ENCODE measurements at regions not wholly inside any gene's neighbourhood (a gene's known extent, or its start where the extent isn't known, plus 50 kb on each side); places are given as distances from the start of the nearest gene placed in this dataset.

DNA sequence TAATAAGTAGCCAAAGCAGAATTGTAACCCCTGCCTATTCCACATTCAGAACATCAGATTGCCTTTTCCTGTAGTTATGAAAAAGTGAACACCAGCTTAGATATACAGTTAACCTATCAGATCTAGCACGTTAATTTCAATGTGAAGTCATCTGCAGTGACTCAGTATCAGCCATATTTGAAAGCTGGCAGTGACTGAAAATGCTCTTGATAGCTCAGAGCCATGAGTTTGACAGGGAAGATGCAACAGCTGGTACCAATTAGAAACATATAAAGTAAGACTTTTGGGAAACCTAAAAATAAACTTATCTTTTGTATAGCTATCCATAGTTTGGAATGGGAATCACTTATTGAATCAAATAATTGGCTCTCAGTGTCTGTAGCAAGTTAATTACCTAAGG is 284.1 kb upstream of the NPSR1 start:
- DNase-seq (ENCODE audit: low read depth): no peak
- no peak overlapping the region for H3K4me3 ChIP-seq (ENCODE audit: low read length)
- TF ChIP-seq, protein P1, sequence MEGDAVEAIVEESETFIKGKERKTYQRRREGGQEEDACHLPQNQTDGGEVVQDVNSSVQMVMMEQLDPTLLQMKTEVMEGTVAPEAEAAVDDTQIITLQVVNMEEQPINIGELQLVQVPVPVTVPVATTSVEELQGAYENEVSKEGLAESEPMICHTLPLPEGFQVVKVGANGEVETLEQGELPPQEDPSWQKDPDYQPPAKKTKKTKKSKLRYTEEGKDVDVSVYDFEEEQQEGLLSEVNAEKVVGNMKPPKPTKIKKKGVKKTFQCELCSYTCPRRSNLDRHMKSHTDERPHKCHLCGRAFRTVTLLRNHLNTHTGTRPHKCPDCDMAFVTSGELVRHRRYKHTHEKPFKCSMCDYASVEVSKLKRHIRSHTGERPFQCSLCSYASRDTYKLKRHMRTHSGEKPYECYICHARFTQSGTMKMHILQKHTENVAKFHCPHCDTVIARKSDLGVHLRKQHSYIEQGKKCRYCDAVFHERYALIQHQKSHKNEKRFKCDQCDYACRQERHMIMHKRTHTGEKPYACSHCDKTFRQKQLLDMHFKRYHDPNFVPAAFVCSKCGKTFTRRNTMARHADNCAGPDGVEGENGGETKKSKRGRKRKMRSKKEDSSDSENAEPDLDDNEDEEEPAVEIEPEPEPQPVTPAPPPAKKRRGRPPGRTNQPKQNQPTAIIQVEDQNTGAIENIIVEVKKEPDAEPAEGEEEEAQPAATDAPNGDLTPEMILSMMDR (conservative IDR thresholded peaks at IDR 0.05; ENCODE audit: low read depth, low read length): no peak

DNA sequence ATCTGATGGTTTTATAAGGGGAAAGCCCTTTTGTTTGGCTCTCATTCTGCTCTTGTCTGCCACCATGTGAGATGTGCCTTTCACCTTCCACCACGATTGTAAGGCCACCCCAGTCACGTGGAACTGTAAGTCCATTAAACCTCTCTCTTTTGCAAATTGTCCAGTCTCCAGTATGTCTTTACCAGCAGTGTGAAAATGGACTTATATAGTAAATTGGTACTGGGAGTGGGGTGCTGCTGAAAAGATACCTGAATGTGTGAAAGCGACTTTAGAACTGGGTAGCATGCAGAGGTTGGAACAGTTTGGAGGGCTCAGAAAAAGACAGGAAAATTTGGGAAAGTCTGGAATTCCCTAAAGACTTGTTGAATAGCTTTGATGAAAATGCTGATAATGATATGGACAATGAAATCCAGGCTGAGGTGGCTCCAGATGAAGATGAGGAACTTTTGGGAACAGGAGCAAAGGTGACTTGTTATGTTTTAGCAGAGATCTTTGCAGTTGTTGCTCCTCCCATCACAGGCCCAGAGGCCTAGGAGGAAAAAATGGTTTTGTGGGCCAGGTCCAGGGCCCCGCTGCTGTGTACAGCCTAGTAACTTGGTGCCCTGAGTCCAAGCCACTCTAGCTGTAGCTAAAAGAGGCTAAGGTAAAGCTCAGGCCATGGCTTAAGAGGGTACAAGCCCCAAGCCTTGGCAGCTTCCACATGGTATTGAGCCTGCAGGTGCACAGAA is 275.7 kb upstream of the NPSR1 start:
- H3K4me3 ChIP-seq (ENCODE audit: low read length): no peak overlapping the region
- TF ChIP-seq, protein P1 (conservative IDR thresholded peaks at IDR 0.05; ENCODE audit: low read depth, low read length): no peak
- no peak for DNase-seq (ENCODE audit: low read depth)

DNA sequence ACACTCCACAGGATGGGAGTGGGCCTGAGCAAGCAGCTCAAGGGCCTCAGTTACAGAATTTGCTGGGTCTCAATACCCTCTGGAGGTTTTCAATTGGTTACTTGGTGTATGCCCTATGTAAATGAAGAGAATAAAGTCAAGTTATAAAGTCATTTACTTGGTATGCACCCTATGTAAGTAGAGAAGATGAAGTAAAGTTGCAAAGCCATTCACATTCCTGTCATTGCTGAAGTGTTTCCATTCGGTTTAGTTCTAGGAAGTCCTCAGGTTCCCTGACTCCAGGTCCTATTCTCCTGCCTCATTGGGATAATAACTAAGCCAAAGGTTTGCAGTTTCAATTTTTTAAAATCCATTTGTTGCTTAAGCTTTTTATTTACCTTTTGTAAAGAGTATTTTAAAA is 272.6 kb upstream of the NPSR1 start:
- no peak overlapping the region for H3K4me3 ChIP-seq (ENCODE audit: low read length)
- TF ChIP-seq, protein P1 (conservative IDR thresholded peaks at IDR 0.05; ENCODE audit: low read depth, low read length): no peak
- DNase-seq (ENCODE audit: low read depth): no peak

DNA sequence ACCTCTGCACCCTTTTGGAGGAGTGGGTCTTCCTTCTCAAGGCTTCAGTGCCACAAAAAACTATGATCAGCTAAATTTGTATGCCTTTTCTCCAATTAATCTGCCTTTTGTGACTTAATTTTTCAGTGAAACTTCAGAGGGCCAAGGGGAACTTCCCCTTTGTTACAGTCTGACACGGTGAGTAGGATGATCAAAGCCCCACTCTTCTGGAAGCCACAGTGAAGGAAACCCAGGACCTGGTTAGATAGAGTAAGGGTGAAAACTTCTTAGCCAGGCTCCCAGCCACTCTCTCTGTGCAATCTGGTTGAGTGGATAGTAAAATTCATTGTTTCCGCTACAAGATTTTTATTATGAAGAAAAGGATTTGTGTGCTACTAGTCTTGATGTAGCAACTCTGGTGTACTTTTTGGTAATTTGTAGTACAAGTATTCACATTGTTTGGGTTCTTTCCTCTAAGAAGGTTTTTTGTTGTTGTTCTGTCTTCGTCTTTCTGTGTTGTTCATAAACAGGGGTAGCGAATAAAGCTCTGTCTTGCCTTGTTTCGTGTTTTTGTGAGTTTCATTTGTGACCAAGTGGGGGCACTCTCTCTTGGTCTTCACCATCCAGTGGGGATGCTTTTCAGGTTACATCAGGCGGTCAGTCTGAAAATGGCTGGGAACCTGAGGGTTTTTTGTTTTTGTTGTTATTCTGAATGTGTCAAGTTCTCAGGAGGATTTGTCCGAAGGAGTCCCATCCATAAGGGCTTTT is 268.5 kb upstream of the NPSR1 start:
- TF ChIP-seq, protein P1 (conservative IDR thresholded peaks at IDR 0.05; ENCODE audit: low read depth, low read length): no peak
- DNase-seq (ENCODE audit: low read depth): no peak
- H3K4me3 ChIP-seq (ENCODE audit: low read length): no peak overlapping the region

DNA sequence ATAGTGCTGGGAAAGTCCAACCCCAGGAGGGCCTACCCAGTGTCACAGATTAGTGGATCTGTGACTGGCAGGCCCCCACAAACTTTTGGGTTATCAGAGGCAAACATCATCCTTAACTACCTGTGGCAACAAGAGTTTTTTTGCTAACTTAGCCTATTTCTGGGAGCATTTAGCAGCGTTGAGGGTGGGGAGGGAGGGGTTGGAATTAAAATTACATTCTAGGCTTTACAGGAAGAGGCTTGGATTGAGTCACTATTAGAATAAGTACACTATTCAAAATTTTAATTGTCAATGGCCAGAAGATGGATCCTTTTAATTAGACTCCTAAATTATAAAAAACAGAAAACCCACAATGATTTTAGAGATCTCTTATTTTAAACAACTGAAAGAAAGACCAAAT is 267.9 kb upstream of the NPSR1 start:
- TF ChIP-seq, protein P1 (conservative IDR thresholded peaks at IDR 0.05; ENCODE audit: low read depth, low read length): no peak
- H3K4me3 ChIP-seq (ENCODE audit: low read length): no peak overlapping the region
- DNase-seq (ENCODE audit: low read depth): no peak

DNA sequence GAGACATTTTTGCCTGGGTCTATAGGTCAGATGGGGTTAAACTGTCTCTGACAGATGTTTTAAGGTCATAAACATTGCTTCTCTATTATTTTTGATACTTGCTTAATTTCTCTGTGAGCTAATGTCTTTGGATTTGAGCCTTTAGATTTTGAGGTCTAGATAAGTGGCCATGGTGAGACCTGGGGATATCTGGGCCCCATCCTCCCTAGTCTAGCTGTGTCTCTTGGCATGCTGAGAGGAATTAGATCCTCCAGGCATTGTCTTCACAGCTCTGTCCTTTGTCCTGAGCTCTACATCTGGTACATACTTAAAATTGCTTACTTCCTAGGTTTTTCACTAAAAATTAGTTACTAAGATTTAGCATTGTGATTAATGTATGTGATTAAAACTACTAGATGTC is 265.0 kb upstream of the NPSR1 start:
- no peak for DNase-seq (ENCODE audit: low read depth)
- H3K4me3 ChIP-seq (ENCODE audit: low read length): no peak overlapping the region
- TF ChIP-seq, protein P1 (conservative IDR thresholded peaks at IDR 0.05; ENCODE audit: low read depth, low read length): no peak

Measured in retinal pigment epithelial cell (primary cell).